ENCODE measurements at regions not wholly inside any gene's neighbourhood (a gene's known extent, or its start where the extent isn't known, plus 50 kb on each side); places are given as distances from the start of the nearest gene placed in this dataset.

- H3K4me1 ChIP-seq (ENCODE audit: control insufficient read depth, insufficient read depth, low read length): no peaks in the 10 kb centered on the region
- H3K4me3 ChIP-seq (ENCODE audit: low read length): no peak overlapping the region
- H3K9ac ChIP-seq (ENCODE audit: low read length): no peak overlapping the region
- no peaks in the 10 kb centered on the region for H3K9me3 ChIP-seq (ENCODE audit: control insufficient read depth, low read length)
- no peaks in the 10 kb centered on the region for H3K36me3 ChIP-seq (ENCODE audit: control insufficient read depth, insufficient read depth, low read length)
- H3K27me3 ChIP-seq (ENCODE audit: control insufficient read depth, insufficient read depth, low read length): no peaks in the 10 kb centered on the region
Observed at GRCh38 chr5:166505544-166505943, 1785.9 kb upstream of the WWC1 start.

DNA sequence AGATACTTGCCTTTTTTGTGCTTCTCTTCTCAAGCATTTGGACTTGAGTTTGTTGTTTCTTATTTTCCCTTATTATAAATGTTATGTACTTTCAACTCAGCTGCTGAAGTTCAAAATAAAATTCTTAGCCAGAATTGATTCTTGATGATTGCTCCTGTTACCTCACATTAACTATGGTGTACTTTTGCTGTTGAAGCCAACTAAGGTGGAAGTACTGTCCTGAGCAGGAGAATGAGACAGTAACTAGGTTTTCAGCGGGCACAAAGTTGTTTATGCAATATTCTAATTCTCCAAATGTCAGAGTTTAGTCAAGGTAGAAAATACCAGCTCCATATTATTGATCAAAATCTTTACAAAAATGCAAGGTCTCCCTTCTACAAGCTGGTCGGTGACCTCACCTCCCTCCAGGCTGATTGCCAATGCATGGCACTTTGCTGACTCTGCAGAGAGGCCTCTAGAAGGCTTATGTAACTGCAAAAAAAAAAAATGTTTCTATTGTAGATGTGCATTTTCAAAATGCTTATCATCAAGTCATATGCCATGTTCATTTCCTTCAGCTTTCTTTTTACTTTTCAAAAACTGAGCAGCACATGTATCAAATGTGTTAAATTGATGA is 1783.5 kb upstream of the WWC1 start:
- H3K36me3 ChIP-seq (ENCODE audit: control insufficient read depth, insufficient read depth, low read length): no peaks in the 10 kb centered on the region
- H3K27me3 ChIP-seq (ENCODE audit: control insufficient read depth, insufficient read depth, low read length): no peaks in the 10 kb centered on the region
- no peak overlapping the region for H3K9ac ChIP-seq (ENCODE audit: low read length)

DNA sequence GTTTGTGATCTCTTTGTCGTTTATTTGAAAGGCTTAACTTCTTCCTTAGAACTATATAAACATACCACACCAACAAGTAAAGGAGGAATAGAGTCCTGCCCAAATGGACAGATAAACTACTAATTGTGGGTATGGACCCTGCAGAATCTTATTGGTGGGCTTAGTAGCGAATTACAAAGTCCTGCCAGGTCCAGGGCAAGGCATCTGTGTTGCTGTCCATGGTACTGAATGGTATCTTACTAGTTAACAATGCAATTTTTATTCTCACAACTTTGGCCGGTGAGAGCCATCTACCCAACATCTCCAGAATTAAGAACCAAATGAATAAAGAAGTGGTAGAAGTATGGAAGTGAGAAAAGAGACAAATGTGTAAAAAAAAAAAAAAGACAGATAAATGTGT is 1782.4 kb upstream of the WWC1 start:
- no peaks in the 10 kb centered on the region for H3K36me3 ChIP-seq (ENCODE audit: control insufficient read depth, insufficient read depth, low read length)
- no peak overlapping the region for H3K4me3 ChIP-seq (ENCODE audit: low read length)
- H3K4me1 ChIP-seq (ENCODE audit: control insufficient read depth, insufficient read depth, low read length): no peaks in the 10 kb centered on the region
- no peaks in the 10 kb centered on the region for H3K27me3 ChIP-seq (ENCODE audit: control insufficient read depth, insufficient read depth, low read length)
- H3K9ac ChIP-seq (ENCODE audit: low read length): no peak overlapping the region
- no peaks in the 10 kb centered on the region for H3K9me3 ChIP-seq (ENCODE audit: control insufficient read depth, low read length)

More for the DNA sequence above, 1783.5 kb upstream of the WWC1 start:
- no peaks in the 10 kb centered on the region for H3K4me1 ChIP-seq (ENCODE audit: control insufficient read depth, insufficient read depth, low read length)
- H3K4me3 ChIP-seq (ENCODE audit: low read length): no peak overlapping the region
- no peaks in the 10 kb centered on the region for H3K9me3 ChIP-seq (ENCODE audit: control insufficient read depth, low read length)

- Histone ChIP-seq H3K9me3 (ENCODE audit: control insufficient read depth, low read length) (no peaks in the 10 kb centered on the region), H3K4me3 (ENCODE audit: low read length) (no peak overlapping the region), H3K36me3 (ENCODE audit: control insufficient read depth, insufficient read depth, low read length) (no peaks in the 10 kb centered on the region), H3K4me1 (ENCODE audit: control insufficient read depth, insufficient read depth, low read length) (no peaks in the 10 kb centered on the region), H3K27me3 (ENCODE audit: control insufficient read depth, insufficient read depth, low read length) (no peaks in the 10 kb centered on the region), H3K9ac (ENCODE audit: low read length) (no peak overlapping the region)
Observed at GRCh38 chr5:166517976-166518375, 1773.5 kb upstream of the WWC1 start.

DNA sequence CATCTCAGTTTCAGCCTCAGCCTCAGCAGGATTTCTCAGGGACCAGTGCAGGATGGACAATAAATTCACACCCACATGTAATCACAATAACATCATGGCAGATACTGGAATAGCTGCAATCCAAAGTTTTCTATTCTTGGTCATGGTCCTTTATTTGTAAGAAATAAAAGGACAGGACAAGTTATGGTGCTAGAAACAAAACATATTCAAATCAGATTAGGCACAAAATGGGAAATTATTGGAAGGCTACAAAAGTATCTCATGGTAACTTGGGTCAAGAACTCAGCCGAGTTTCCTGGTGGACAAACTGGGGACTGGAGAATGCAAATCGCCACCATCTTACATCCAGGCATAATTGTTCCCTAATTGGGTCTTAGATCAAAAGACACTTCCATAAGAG is 1768.2 kb upstream of the WWC1 start:
- Histone ChIP-seq H3K27me3 (ENCODE audit: control insufficient read depth, insufficient read depth, low read length) (no peaks in the 10 kb centered on the region), H3K36me3 (ENCODE audit: control insufficient read depth, insufficient read depth, low read length) (no peaks in the 10 kb centered on the region), H3K9me3 (ENCODE audit: control insufficient read depth, low read length) (no peaks in the 10 kb centered on the region), H3K4me1 (ENCODE audit: control insufficient read depth, insufficient read depth, low read length) (no peaks in the 10 kb centered on the region), H3K4me3 (ENCODE audit: low read length) (no peak overlapping the region), H3K9ac (ENCODE audit: low read length) (no peak overlapping the region)

- H3K36me3 ChIP-seq (ENCODE audit: control insufficient read depth, insufficient read depth, low read length): no peaks in the 10 kb centered on the region
- no peaks in the 10 kb centered on the region for H3K27me3 ChIP-seq (ENCODE audit: control insufficient read depth, insufficient read depth, low read length)
- H3K9ac ChIP-seq (ENCODE audit: low read length): no peak overlapping the region
- no peak overlapping the region for H3K4me3 ChIP-seq (ENCODE audit: low read length)
- H3K4me1 ChIP-seq (ENCODE audit: control insufficient read depth, insufficient read depth, low read length): no peaks in the 10 kb centered on the region
- H3K9me3 ChIP-seq (ENCODE audit: control insufficient read depth, low read length): no peaks in the 10 kb centered on the region
Observed at GRCh38 chr5:166529200-166529599, 1762.2 kb upstream of the WWC1 start.

DNA sequence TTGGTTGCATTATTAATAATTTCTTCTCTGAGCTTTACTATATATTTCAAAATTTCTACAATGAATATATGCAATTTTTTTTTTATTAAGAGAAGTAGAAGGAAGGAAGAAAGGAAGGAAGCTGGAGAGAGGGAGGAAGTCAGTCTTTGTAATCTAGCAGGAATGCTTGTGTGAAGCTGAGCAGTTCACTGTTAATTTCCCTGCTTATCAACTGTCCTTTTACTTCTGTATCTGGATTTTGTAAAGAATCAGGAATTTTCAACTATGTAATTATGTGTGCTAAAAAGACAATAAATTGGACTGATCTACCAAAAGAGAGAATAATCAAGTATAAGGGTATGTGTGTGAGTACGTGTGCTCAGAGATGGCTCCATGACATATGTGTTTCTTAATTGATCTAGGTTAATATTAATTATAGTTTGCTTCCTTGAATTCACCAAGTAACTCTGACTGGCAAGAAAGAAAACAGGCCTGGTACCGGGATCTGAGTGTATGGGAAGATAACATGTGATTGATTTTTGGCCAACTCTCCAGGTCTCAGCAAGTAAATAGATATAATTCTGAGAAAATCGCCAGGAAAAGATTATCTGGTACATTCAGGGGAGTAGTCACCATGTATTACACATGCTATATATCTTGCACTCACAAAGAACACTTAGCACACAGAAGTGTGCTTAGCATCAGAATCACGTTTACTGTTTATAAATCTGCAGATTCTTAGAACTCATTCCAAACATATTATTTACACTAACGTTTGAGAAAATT is 1758.8 kb upstream of the WWC1 start:
- H3K4me1 ChIP-seq (ENCODE audit: control insufficient read depth, insufficient read depth, low read length): no peaks in the 10 kb centered on the region
- no peaks in the 10 kb centered on the region for H3K36me3 ChIP-seq (ENCODE audit: control insufficient read depth, insufficient read depth, low read length)
- no peaks in the 10 kb centered on the region for H3K9me3 ChIP-seq (ENCODE audit: control insufficient read depth, low read length)
- no peaks in the 10 kb centered on the region for H3K27me3 ChIP-seq (ENCODE audit: control insufficient read depth, insufficient read depth, low read length)
- no peak overlapping the region for H3K4me3 ChIP-seq (ENCODE audit: low read length)
- no peak overlapping the region for H3K9ac ChIP-seq (ENCODE audit: low read length)

DNA sequence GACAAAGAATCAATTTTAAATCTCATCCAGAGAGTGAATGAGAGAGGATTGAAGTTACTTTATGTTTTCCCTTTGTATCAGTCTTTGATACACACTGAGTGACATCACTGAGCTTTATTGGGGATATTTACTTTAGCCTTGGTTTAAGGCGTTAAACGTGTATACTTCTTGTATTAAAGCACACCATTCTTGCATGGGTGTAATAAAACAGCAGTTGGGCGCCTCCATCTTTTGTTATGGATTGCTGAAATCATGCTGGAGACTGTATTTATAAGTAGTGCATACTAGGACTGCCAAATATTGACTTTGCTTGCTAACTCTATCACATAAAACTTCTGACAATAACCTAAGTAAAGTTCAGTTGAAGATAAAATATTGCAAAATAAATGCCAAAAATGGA is 1755.8 kb upstream of the WWC1 start:
- no peak overlapping the region for H3K4me3 ChIP-seq (ENCODE audit: low read length)
- H3K4me1 ChIP-seq (ENCODE audit: control insufficient read depth, insufficient read depth, low read length): no peaks in the 10 kb centered on the region
- H3K36me3 ChIP-seq (ENCODE audit: control insufficient read depth, insufficient read depth, low read length): no peaks in the 10 kb centered on the region
- H3K9ac ChIP-seq (ENCODE audit: low read length): no peak overlapping the region
- no peaks in the 10 kb centered on the region for H3K9me3 ChIP-seq (ENCODE audit: control insufficient read depth, low read length)
- no peaks in the 10 kb centered on the region for H3K27me3 ChIP-seq (ENCODE audit: control insufficient read depth, insufficient read depth, low read length)

- H3K4me3 ChIP-seq (ENCODE audit: low read length): no peak overlapping the region
- no peaks in the 10 kb centered on the region for H3K4me1 ChIP-seq (ENCODE audit: control insufficient read depth, insufficient read depth, low read length)
- no peaks in the 10 kb centered on the region for H3K36me3 ChIP-seq (ENCODE audit: control insufficient read depth, insufficient read depth, low read length)
- H3K9me3 ChIP-seq (ENCODE audit: control insufficient read depth, low read length): no peaks in the 10 kb centered on the region
- H3K27me3 ChIP-seq (ENCODE audit: control insufficient read depth, insufficient read depth, low read length): no peaks in the 10 kb centered on the region
- H3K9ac ChIP-seq (ENCODE audit: low read length): no peak overlapping the region
Observed at GRCh38 chr5:166540156-166540555, 1751.3 kb upstream of the WWC1 start.

DNA sequence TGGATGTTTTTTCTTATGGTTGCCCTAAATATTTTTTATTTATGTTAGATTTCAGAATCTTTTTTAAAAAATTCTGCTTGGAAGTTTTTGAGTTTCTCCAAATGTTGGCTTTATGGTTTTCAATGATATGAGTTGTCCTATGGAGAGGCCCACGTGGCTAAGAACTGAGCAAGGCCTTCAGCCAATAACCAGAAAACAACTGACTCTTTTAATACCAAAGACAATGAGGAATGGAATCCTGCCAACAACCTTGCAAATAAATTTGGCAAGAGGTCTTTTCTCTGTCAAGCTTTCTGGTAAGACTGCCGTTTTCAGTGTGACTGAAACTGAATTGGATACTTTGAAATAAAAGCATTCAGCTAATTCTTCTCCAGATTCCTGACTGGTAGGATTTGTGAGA is 1740.1 kb upstream of the WWC1 start:
- no peak overlapping the region for H3K9ac ChIP-seq (ENCODE audit: low read length)

DNA sequence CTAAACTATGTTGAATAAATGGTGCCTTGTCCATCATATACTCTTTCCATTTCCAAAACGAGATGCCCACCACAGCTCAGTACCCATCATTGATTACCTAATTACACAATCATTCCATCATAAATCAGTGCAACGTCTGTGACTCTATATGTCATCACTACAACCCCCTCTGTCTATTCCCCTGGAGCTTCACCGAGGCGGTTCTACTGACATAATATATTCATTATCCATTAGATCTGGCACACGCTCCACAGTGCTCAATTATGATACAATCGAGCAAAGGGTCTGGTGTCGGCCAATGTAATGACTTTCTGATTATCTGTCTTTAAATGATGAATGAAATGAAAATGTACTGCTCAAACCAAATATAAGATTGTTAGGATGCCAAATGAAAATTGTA is 1737.7 kb upstream of the WWC1 start:
- no peak overlapping the region for H3K9ac ChIP-seq (ENCODE audit: low read length)
- no peaks in the 10 kb centered on the region for H3K9me3 ChIP-seq (ENCODE audit: control insufficient read depth, low read length)
- no peaks in the 10 kb centered on the region for H3K36me3 ChIP-seq (ENCODE audit: control insufficient read depth, insufficient read depth, low read length)
- H3K4me1 ChIP-seq (ENCODE audit: control insufficient read depth, insufficient read depth, low read length): no peaks in the 10 kb centered on the region
- H3K4me3 ChIP-seq (ENCODE audit: low read length): no peak overlapping the region
- no peaks in the 10 kb centered on the region for H3K27me3 ChIP-seq (ENCODE audit: control insufficient read depth, insufficient read depth, low read length)

More for the DNA sequence above, 1740.1 kb upstream of the WWC1 start:
- Histone ChIP-seq H3K4me3 (ENCODE audit: low read length) (no peak overlapping the region), H3K9me3 (ENCODE audit: control insufficient read depth, low read length) (no peaks in the 10 kb centered on the region), H3K36me3 (ENCODE audit: control insufficient read depth, insufficient read depth, low read length) (no peaks in the 10 kb centered on the region), H3K4me1 (ENCODE audit: control insufficient read depth, insufficient read depth, low read length) (no peaks in the 10 kb centered on the region), H3K27me3 (ENCODE audit: control insufficient read depth, insufficient read depth, low read length) (no peaks in the 10 kb centered on the region)

GRCh38 chr5:166561759-166562158 is 1729.7 kb upstream of the WWC1 start:
- H3K4me1 ChIP-seq (ENCODE audit: control insufficient read depth, insufficient read depth, low read length): no peaks in the 10 kb centered on the region
- no peaks in the 10 kb centered on the region for H3K27me3 ChIP-seq (ENCODE audit: control insufficient read depth, insufficient read depth, low read length)
- H3K9me3 ChIP-seq (ENCODE audit: control insufficient read depth, low read length): no peaks in the 10 kb centered on the region
- H3K36me3 ChIP-seq (ENCODE audit: control insufficient read depth, insufficient read depth, low read length): no peaks in the 10 kb centered on the region
- H3K4me3 ChIP-seq (ENCODE audit: low read length): no peak overlapping the region
- H3K9ac ChIP-seq (ENCODE audit: low read length): no peak overlapping the region

Data from mucosa of stomach (tissue), 1 donor.